DND-41 (cell line): ENCODE measurements at regions not wholly inside any gene's neighbourhood (a gene's known extent, or its start where the extent isn't known, plus 50 kb on each side); places are given as distances from the start of the nearest gene placed in this dataset.

Experiments used
- EZH2 ChIP-seq: IDR thresholded peaks from 3 replicates; pipeline ENCODE4 v1.6.1; 2012; ENCODE audit warnings: borderline replicate concordance, low read depth, mild to moderate bottlenecking, moderate library complexity, low read length, inconsistent platforms; ENCODE audit not compliant: severe bottlenecking
- TF ChIP-seq, protein P1 (sequence below): IDR thresholded peaks from 2 replicates; pipeline ENCODE4 v1.5.1; 2012; ENCODE audit warnings: borderline replicate concordance, low read length, moderate library complexity, mild to moderate bottlenecking; ENCODE audit not compliant: poor library complexity, severe bottlenecking; ENCODE audit errors: extremely low read depth

- TF ChIP-seq, protein P1, sequence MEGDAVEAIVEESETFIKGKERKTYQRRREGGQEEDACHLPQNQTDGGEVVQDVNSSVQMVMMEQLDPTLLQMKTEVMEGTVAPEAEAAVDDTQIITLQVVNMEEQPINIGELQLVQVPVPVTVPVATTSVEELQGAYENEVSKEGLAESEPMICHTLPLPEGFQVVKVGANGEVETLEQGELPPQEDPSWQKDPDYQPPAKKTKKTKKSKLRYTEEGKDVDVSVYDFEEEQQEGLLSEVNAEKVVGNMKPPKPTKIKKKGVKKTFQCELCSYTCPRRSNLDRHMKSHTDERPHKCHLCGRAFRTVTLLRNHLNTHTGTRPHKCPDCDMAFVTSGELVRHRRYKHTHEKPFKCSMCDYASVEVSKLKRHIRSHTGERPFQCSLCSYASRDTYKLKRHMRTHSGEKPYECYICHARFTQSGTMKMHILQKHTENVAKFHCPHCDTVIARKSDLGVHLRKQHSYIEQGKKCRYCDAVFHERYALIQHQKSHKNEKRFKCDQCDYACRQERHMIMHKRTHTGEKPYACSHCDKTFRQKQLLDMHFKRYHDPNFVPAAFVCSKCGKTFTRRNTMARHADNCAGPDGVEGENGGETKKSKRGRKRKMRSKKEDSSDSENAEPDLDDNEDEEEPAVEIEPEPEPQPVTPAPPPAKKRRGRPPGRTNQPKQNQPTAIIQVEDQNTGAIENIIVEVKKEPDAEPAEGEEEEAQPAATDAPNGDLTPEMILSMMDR: no peak
- TF ChIP-seq EZH2: no peak
Measured at GRCh38 chr20:53737396-53738038, 143.9 kb upstream of the ZNF217 start.
